GM18907 (cell line): ENCODE measurements at regions not wholly inside any gene's neighbourhood (a gene's known extent, or its start where the extent isn't known, plus 50 kb on each side); places are given as distances from the start of the nearest gene placed in this dataset.
"Not testable (repeated sequence)": the region's sequence is repeated elsewhere in the genome, so short reads cannot be mapped to it uniquely, and the experiment has no call there.

ENCODE experiments used
- ATAC-seq: cut with Tn5 transposase; IDR thresholded peaks from one replicate; pipeline ENCODE4 v1.9.1; 2021; ENCODE audit warnings: mild to moderate bottlenecking, moderate library complexity; ENCODE audit not compliant: unreplicated experiment

DNA sequence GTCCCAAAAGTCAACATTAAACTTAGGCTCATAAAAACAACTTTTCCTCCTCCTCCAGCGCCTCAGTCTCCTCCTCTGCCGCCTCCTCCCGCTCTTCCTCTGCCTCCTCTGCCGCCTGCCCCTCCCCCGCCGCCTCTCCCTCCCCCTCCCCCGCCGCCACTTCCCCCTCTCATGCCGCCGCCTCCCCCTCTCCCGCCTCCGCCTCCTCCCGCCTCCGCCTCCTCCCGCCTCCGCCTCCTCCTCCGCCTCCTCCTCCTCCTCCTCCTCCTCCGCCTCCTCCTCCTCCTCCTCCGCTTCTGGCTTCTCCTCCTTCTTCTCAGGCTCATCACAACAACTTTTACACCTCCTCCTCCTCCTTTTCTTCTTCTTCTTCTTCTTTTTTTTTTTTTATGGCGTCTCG lies 599.9 kb downstream of the TMEM182 start:
- no peak for ATAC-seq

DNA sequence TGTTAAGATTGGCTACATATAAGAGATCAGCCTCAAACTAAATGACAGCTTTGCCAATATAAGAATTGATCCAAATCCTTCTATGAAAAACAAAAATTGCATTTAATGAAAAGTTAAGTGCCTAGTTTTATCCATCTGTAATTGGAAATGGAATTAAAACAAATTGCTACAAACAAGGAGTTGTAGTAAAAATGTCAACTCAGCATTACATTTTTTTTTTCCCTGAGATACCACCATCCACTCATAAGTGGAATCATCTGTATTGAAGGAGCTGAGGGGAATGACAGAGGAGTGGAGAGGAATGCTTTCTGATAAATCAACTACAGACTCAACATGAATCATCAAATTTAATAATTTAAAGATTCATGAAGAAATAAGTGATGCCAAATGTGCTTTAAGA lies 601.8 kb downstream of the TMEM182 start:
- no peak for ATAC-seq

DNA sequence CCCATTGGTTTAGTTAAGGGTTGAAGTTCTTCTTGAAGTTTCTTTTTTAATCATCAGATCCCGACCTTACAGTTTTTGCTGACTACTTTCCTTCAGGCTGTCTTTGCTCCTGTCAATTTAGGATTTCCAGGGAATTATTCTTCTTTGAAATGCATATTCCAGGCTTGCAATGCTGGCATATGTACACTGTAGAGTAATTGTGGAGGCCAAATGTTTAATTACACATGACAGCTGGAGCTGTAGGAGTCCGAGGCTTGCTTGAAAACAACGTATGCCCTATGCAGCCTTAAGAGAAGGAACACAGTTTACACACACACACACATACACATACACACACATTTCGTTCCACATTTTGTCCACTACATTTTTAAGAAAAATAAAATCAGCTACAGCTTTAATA lies 602.3 kb downstream of the TMEM182 start:
- no peak for ATAC-seq

DNA sequence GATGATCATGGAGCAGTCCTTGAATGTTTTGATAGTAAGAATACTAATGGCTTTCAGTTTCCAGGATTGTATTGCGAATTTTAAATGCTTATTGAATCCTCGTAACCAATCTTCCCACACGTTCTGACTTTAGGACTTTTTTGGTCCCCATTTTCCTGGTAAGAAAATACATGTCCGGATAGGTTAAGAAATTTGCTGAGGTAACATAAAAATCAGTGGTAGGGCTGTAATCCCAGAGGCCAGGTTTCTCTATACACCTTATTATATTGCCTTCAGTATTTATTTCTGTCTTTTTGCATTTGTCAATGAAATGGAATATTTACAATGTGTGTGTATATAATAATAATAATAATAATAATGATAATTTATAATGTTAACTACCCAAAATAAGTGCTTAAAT lies 603.2 kb downstream of the TMEM182 start:
- no peak for ATAC-seq

DNA sequence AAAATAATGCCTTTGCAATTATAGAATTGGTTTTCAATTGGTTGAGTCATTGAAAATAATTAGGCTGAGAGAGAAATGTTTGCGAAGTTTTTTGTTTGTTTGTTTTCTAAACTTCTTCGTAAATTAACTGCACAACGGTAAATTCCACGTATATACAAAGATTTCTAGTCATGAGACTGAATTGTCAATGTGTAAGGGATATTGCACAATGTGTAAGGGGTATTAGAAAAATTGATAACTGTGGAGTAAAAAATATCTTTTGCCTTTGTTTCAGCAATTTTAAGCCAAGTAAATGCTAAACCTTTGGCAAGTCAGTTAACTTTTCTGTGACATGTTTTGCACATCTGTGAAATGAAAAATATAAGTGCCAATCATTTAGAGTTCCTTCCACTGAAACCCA lies 606.0 kb downstream of the TMEM182 start:
- no peak for ATAC-seq

DNA sequence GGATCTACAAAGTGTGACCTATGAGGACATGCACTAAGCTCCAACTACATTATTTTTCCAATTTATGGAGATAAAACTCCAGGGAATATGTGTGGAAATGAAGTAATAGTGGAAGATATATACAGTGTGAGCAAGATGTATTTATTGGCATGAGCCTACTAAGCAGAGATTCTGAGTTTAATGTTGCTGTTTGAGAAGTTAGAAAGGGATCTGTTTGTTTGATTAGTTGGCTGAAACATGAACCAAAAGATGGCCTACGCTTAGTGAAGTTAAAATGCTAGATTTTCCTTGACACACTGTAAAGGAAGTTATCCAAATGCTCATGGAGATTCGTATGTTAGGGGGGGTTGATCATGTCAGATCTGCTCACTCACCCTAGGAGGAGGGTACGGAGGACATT lies 621.7 kb downstream of the TMEM182 start:
- no peak for ATAC-seq

DNA sequence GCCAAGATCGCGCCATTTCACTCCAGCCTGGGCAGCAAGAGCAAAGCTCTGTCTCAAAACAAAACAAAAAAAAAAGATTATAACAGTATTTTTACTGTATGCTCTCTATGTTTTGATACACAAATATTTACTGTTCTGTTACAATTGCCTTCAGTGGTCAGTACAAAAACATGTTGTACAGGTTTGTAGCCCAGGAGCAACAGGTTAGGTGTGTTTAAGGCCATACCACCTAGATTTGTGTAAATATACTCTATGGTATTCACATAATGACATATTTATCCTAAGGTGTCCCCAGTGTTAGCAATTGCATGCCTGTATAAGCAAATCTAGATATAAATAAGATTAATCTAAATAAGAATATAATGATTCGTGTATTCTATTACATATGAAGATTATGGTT lies 625.0 kb downstream of the TMEM182 start:
- ATAC-seq = no peak

DNA sequence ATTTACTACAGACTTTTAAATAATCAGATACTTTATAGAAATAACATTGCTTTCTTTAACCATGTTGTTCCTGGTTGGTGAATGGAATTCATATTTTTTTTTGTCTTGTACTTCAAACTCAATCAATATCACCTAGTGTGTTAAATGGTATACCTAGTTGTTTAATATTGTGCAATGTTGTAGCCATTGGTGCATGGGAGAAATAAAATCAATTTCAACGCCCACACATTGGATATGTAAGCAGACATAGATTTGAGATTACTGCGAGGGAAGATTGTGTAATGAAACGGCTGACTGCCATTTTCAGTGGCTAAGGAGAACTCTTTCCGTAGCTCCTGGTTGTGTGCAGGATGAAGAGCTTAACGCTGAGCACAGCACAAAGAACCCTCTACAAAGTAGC lies 626.1 kb downstream of the TMEM182 start:
- no peak for ATAC-seq

DNA sequence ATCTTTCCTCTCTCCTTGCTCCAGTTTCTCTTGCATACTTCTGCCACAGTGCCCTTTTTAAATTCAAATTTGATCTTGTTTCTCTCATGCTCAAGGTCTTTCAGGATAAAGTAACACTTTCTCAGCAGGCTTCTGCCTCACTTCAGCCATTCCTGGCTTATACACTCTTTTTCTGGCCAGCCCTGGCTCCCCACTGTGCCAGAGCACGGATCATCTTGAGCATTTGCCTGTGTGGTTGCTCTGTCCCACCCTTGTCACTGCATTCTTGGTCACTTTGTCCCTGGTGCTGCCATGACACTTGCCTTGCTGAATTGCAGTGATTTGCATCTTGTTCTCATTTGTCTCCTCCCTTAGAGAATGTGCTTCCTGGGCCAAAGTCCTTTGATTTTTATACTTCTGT lies 634.3 kb downstream of the TMEM182 start:
- ATAC-seq = no peak

DNA sequence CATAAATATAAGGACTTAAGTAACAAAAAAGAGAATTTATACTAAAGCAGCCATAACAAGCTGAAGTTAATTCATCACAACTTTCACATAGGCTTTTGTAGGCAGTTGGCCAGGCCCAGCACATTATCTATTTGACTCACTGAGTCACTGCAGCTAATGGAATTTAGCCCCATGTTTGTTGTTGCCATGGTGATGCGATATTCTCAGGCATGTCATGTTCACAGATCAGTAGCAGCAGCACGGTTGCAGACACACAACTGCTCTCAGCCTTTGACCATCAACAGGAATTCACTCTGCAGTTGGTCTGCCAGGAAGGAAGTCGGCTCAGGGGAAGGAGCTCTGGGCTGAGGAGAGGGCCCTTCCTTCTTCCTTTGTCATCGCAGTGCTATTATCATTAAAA lies 639.8 kb downstream of the TMEM182 start:
- no peak for ATAC-seq

DNA sequence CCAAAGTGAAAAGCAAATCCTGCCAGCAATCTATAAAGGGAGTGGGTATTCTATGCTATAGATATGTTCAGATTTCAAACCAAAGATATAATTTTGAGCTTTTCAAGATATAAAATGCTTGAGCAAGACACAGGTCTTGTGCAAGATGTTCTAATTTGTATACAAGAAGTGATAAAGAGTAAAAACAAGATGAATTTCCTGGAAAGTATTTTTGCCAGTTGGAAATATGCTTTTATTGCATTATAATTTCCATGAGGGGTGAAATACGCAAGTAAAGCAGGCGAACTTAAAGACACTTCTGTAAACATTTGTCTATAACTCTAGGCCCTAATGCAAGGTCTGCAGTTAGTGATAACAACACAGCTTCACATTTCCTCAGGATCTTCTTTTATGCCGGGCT lies 640.5 kb downstream of the TMEM182 start:
- ATAC-seq = no peak

DNA sequence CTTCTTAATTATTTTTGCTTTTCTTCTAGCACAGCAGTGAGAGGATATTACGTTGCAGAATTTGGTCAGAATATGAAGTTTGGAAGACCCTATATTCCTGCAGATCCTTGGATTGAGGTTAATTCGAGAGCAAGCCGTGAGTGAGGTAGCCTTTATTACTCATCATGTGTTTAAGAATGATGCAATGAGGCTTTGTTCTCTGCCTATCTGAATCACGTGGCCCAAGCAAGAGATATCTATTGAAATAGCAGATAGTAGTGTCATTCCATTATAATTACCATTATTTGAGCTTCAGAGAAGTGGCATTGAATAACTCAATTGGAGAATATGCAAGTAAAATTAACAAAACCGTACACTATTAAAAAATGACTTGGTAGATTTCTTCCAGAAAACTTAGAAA lies 641.1 kb downstream of the TMEM182 start:
- ATAC-seq = no peak

DNA sequence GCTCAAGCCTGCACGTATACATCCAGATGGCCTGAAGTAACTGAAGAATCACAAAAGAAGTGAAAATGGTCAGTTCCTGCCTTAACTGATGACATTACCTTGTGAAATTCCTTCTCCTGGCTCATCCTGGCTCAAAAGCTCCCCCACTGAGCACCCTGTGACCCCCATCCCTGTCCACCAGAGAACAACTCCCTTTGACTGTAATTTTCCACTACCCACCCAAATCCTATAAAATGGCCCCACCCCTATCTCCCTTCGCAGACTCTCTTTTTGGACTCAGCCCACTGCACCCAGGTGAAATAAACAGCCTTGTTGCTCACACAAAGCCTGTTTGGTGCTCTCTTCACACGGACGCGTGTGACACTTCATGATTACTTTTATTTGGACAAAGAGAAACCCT lies 641.6 kb downstream of the TMEM182 start:
- ATAC-seq = not testable (repeated sequence)

DNA sequence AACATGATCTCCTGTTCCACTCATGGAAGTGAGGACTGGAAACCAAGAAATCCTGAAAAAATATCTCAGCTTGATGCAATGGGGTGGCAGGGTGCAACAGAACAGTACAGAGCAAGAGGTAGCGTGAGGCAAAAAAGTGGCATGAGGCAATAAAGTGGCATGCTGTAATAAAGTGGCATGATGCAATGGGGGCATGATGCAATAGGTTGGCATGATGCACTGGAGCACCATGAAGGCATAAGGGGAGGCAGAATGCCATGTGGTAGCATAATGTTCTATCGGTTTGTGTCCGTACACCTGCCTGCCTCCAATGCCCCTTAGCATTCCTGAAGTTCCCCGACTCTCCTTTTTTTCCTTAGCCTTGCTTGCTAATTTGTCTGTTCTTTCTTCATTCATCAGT lies 648.4 kb downstream of the TMEM182 start:
- no peak for ATAC-seq

DNA sequence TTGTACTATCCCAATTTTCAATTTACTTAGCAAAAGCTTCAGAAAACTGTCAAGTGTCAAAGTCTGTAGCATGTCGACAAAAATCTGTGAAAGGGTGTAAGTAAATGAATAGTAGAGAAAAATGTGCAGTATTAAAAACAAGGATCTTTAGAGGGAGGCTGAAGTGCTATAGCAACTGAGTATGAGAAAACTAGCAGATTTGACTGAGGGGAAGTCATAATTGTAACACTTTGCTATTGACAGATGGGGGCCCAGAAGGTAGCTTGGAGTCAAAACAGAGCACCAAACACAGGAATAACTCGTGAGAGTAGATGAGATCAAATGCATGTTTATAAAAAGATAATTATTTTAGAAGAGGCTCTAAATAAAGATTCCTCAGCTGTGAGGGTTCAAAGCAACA lies 657.7 kb downstream of the TMEM182 start:
- no peak for ATAC-seq

DNA sequence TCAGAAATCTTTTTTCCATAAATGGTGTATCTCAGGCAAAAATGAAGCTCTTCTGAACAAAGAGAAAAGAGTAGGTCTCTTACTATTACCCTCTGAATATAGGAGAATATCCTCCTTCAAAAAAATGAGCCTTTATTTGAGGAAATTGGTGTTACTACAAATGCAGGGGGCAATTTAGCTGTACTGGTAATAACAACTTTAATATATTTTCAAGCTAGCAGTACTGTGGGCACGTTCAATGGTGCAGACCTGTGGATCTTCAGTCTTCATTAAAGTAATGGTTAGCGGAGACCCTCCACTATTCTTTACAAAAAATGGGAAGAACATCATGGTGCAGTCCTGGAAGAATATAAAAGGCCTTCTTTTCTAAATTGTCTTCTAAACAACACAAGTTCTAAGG lies 661.3 kb downstream of the TMEM182 start:
- ATAC-seq = no peak

DNA sequence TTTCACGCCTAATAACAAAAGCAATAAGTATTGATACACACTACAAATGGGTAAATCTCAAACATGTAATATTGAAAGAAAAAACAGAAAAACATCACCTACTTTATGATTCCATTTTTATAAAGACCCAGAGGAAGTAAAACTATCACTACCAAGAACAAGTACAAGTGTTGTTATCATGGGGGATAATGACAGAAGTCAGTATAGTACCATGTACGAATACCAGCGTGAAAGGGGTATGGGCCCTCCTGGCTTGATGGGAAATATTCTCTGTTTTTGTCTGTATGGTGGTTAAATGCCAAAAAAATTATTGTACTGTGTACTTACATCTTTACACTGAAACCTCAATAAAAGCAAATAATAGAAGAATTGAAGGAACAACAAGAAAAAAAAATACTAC lies 665.7 kb downstream of the TMEM182 start:
- ATAC-seq = no peak

DNA sequence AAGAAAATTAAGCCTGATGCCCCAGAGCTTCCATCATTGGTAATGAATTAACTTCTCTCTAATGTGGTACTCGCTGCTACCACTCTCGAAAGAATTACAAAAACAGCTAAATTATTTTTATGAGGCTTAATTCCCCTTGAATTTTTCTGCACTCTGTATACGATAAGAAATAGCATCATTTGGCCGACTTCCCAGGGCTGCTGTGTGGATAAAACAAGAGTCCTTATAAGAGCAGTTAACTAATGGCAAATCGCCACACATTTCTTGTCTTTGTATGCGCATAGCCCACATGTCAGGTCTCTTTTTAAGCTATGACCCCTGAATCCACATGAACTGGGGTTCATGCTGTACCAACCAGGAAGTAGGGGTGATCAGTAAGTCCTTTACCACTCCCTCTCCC lies 668.4 kb downstream of the TMEM182 start:
- ATAC-seq = no peak

DNA sequence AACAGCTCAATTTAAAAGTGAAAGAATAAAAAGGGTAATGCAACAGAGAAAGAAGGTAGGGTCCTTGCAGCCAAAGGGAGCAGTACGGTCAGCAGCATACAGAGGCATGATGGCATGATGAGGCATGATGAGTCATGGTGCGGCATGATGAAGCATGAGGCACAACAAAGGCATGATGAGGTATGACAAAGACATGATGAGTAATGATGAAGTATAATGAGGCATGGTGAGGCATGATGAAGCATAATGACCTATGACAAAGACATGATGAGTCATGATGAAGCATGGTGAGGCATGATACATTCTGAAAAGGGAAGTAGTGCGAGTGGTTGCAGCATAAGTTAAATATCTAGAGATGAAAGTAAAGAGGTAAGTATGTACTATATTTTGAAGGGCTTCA lies 673.2 kb downstream of the TMEM182 start:
- ATAC-seq = no peak

DNA sequence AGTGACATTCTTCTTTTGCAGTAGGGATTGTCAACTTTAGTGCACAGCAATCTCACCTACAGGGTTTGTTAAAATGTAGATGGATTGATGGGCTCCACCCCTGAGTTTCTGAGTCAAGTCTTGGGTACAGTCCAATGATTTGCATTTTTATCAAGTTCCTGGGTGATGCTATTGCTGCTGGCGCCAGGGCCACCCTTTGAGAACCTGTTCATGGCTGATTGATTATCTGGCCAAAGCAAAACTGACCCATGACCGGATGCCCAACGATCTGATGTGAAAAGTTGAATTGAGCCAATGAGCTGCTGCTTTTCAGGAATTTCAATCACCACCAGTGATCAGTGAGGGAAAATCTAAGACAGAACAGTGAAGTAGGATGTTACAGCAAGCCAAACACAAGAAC lies 675.3 kb downstream of the TMEM182 start:
- no peak for ATAC-seq

DNA sequence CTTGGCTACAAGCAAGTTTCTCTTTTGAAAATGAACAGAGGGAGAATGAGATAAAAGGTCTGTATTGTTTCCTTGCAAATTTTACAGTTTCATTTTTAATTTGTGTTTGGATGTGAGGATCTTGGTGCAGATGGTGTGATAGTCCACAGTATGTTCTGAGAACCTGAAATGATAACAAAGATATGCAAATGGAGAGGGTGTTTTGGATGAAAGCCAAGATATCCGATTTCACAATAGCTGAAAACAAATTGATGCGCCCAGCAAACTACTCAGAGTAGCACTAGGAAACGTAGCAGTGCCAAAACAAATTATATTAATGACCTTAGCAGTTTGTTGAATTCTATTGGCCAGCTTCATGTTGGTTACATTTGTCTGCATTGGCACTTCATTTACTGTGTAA lies 683.5 kb downstream of the TMEM182 start:
- no peak for ATAC-seq

DNA sequence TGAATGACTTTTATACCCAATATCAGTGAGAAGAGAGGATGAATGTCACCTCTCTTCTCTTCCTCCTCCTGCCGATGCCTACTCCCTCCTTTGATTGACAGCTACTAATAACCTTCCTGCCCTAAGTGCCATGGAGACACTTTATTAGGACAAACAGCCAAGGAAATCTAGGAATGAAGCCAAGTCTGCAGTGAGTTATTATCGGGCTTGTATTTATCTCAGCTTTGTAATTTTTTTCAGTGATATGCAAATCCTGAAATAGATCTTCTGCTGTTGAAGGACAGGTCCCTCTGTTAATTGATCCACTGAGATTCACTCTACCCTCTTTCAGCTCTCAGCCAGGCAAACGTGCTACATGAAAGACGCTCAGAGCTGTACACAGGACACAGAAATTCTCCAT lies 686.7 kb downstream of the TMEM182 start:
- no peak for ATAC-seq

DNA sequence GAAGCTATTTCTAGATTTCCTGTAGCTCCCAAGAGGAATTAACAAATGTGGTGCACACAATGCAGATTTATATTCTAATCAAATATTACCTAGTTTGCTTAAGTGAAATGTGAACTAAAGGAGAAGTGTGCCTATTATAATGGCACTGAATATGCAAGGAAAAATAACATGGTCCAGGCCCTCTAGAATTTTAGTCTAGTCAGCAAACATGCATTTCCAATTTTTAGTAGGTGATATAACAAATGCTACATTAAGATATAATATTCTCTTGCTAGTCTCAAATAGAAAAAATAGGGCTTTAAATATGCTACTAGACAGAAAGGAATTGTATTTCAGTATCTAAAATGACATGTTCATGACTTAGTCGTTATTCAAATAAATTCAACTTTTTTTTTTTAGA lies 689.5 kb downstream of the TMEM182 start:
- ATAC-seq = no peak

DNA sequence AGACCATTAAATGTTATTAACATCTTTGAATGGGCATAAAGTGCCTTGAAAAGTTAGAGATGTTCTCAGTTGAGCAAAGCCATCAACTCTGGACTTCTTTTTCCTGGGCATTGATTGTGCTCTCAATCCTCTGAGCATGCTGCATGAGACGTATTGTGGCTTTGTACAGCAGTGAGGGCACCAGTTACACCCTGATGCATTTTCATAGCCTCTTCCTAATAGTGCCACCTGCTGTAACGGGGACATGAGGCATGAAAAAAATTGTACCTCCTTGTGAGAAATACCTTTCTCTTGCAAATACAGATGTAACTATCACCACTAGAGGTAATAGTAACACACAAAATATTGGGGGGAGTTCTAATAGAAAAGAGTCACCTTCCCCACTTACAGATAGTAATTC lies 697.5 kb downstream of the TMEM182 start:
- no peak for ATAC-seq
